Stimulated activated CD4-positive, alpha-beta T cell treated with anti-CD3 and anti-CD28 coated beads, Interleukin-4, amount 100 ng/mL, for 4 hours (primary cell): ENCODE measurements at regions not wholly inside any gene's neighbourhood (a gene's known extent, or its start where the extent isn't known, plus 50 kb on each side); places are given as distances from the start of the nearest gene placed in this dataset.

Source experiments
- DNase-seq, 2 experiments: peaks; one replicate each; pipeline ENCODE4 v3.0.0-alpha.2; 2020

GRCh38 chr5:107325866-107326265, 344.9 kb downstream of the EFNA5 start:
- DNase-seq: no peak

- no peak for DNase-seq
Observed at GRCh38 chr5:107324809-107325208, 345.9 kb downstream of the EFNA5 start.

GRCh38 chr5:107324071-107324470, 346.7 kb downstream of the EFNA5 start:
- DNase-seq: no peak

GRCh38 chr5:107323536-107323935, 347.2 kb downstream of the EFNA5 start:
- DNase-seq: no peak

GRCh38 chr5:107322936-107323335, 347.8 kb downstream of the EFNA5 start:
- no peak for DNase-seq

GRCh38 chr5:107321906-107322305, 348.8 kb downstream of the EFNA5 start:
- no peak for DNase-seq

- DNase-seq: no peak
Observed at GRCh38 chr5:107320846-107321245, 349.9 kb downstream of the EFNA5 start.

GRCh38 chr5:107320376-107320775, 350.4 kb downstream of the EFNA5 start:
- DNase-seq: no peak

- DNase-seq: no peak
Observed at GRCh38 chr5:107319901-107320300, 350.8 kb downstream of the EFNA5 start.

DNA sequence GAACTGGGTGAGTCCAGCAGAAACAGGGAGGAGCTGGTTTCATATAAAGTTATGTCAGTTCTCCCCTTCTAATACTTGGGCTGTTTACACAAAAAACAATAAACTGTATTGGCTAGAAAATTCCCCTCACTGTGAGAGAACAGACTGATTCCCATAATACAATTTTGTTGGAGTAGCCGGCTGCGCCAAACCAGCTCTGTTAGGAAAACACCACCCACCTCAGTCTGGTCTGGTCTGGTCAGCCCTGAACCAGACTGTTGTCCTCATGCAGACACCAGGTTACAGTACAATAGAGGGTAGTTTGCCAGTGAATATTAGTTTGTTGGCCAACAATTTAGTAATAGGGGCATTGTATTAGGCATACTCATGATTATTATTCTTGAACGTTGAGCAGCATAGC, 356.4 kb downstream of the EFNA5 start:
- DNase-seq: no peak

DNA sequence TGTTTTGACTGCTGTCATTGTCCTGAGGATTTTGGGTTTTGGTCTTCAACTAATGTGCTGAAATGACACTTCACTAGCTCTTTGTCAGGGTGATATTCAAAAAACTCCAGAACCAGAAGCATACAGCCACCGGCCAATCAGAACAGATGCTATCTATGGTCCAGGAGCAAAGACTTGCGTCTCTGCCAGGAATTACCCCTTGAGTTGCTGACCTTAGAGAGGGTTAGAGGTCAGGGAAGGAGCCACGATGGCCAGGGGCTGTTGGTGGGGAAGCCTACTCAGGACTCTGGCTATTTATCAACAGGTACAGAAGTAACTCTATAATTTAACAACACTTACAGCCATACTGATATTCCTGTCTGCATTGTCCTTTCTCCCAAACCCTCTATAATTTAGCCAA, 356.8 kb downstream of the EFNA5 start:
- DNase-seq: no peak

DNA sequence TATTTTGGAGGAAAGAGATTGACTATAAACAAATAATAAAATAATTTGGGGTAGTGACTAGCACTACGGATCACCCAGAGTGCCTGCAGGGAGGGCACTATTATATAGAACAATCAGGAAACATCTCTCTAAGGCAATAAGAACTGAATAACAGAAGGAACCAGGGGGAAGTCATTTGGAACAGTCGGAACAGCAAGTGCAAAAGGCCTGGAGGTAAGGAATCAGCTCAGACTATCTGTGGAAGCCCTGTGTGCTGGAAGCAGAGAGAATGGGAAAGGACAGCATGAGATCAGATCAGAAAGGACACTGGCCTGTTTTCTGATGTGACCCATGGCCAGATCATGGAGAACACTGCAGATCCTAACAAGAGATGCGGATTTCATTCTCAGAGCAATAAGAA, 357.6 kb downstream of the EFNA5 start:
- no peak for DNase-seq

- no peak for DNase-seq
Observed at GRCh38 chr5:107310181-107310580, 360.6 kb downstream of the EFNA5 start.

DNA sequence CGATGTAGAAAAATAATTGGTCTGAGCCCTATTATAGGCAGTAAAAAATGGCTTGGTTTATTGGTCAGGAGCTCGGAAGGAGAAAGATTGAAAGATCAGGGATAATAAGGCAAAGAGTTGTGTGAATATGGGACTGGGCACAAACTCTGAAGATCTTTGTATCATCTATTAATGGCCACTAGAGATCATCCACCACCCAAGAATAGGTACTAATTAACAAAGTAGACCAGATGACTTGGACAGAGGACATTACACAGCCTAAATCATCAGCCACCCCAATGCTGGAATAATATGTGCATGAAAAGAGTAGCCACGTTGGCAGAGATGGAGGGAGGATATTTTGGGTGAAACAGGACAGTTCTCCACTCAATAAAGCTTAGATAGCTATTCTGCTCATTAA, 364.1 kb downstream of the EFNA5 start:
- no peak for DNase-seq

DNA sequence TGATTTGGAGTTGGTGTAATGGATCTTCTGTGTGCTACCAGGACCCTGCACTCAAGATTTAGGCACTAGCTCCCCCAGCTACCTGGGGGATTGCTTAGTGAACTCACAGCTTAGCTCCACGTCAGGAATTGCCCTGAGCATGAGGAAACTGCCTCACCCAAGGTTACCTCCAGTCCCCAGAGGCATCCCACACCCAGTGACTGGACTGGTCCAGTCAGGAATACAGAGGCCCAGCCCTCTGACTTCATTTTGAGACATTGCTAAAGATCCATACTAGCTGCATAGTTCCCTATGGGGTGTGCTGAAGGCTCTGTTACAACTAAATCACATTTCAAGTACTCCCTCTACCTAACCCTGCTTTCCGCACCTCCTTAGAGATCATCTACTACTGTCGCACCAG, 364.7 kb downstream of the EFNA5 start:
- DNase-seq: no peak

DNA sequence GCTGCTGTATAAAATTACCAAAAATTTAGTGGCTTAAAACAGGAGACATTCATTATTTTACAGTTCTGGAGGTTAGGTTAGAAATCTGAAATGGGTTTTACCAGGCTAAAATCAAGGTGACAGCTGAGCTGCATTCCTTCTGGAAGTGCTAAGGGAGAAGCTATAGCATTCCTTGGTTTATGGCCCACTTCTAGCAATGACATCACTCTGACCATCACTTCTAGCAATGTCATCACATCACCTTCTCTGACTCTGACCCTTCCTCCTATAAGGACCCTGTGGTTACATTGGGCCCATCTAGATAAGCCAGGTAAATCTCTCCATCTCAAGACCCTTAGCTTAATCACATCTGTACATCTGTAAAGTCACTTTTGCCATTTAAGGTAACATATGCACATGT, 366.1 kb downstream of the EFNA5 start:
- no peak for DNase-seq

GRCh38 chr5:107303171-107303968, 367.4 kb downstream of the EFNA5 start:
- DNase-seq: no peak

- DNase-seq: no peak
Observed at GRCh38 chr5:107302441-107302840, 368.3 kb downstream of the EFNA5 start.

DNA sequence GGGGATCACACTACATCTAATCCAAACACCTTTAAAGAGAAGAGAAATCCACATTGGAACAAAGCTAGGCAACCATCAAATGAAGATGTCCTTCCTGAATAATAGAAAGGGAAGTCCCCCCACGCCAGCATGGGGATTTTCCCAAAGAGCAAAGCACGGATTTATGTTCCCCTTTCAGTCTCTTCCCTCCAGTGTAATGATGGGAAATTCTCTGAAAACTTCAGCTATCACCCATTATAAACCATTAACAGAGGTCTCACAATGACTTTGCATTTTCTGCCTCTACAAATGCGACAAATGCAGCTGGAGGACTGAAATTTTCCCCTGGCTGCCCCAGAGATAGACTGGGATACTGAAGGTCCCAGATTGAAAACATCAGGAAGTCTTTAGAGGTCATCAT, 368.7 kb downstream of the EFNA5 start:
- DNase-seq: no peak

GRCh38 chr5:107300721-107301327, 369.9 kb downstream of the EFNA5 start:
- no peak for DNase-seq

GRCh38 chr5:107296572-107296971, 374.2 kb downstream of the EFNA5 start:
- no peak for DNase-seq

DNA sequence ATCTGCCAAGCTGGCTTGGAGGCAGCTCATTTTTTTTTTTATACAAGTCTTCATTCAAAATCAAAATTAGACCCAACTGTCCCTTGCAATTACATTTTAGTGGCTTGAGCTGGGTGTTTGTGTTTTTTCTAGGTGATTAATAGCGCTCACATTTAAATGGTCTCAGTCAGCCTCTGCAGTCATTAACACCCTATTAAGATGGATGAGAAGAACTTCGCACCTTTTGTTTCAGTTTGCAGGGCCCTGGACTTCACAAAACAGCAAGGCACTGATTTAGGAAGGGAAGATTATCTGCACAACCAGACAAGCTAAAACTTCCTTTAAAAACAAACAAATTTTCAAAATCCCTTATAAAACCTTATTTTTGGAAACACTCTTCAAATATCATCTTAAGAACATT, 374.8 kb downstream of the EFNA5 start:
- no peak for DNase-seq

DNA sequence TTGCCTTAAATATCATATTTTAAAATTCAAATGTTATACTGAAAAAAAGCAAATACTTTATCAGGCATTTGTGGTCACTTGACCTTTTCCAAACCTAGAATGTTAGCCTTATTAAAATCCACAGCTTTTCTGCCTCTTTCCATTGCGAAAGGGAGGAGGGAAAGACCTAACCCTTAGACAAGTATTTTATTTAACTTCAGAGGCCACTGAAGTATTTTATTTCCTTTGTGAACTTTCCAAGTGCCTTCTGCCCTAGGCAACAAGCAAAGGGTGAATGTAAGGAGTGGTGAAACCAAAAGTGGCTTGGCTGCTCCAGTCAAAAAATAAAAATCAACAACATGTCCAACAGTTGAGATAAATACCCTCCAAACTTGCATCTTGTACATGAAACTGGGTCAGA, 376.1 kb downstream of the EFNA5 start:
- DNase-seq: no peak

GRCh38 chr5:107294211-107294550, 376.6 kb downstream of the EFNA5 start:
- DNase-seq: no peak
